HFFc6 (cell line): ENCODE measurements at regions not wholly inside any gene's neighbourhood (a gene's known extent, or its start where the extent isn't known, plus 50 kb on each side); places are given as distances from the start of the nearest gene placed in this dataset.

Experiments used
- DNase-seq: peaks from one replicate; pipeline ENCODE4 v3.0.0-alpha.2; 2018
- H3K27ac Mint-ChIP-seq: 2 replicates; pipeline ENCODE4 v1.8.0; 2020; ENCODE audit warnings: mild to moderate bottlenecking, mixed read lengths
- H3K27me3 Mint-ChIP-seq: 2 replicates; pipeline ENCODE4 v1.8.0; 2021; ENCODE audit warnings: mild to moderate bottlenecking, moderate library complexity, mixed read lengths; ENCODE audit not compliant: insufficient read depth
- H3K36me3 Mint-ChIP-seq: 2 replicates; pipeline ENCODE4 v1.8.0; 2021; ENCODE audit warnings: low read depth, mixed read lengths
- H3K4me1 Mint-ChIP-seq: 2 replicates; pipeline ENCODE4 v1.8.0; 2020; ENCODE audit warnings: low read depth, mixed read lengths
- H3K4me3 Mint-ChIP-seq: 2 replicates; pipeline ENCODE4 v1.8.0; 2020; ENCODE audit warnings: mild to moderate bottlenecking, moderate library complexity, mixed read lengths
- H3K9me3 Mint-ChIP-seq: 2 replicates; pipeline ENCODE4 v1.8.0; 2020; ENCODE audit warnings: mild to moderate bottlenecking, mixed read lengths
- CTCF ChIP-seq: fragments of 200-600 bp; sonication (generic); IDR thresholded peaks from 2 replicates; pipeline ENCODE4 v1.5.0; 2021; ENCODE audit warnings: antibody characterized with exemption, mild to moderate bottlenecking

GRCh38 chr1:166616206-166616605 is 223.1 kb upstream of the POGK start:
- no peaks in the 10 kb centered on the region for H3K4me1 Mint-ChIP-seq
- no peak for DNase-seq
- no peak for TF ChIP-seq CTCF
- H3K4me3 Mint-ChIP-seq = no peak overlapping the region
- H3K36me3 Mint-ChIP-seq = no peaks in the 10 kb centered on the region
- H3K9me3 Mint-ChIP-seq = peaks cover 21% of the 10 kb centered on the region
- H3K27ac Mint-ChIP-seq = no peak overlapping the region
- no peaks in the 10 kb centered on the region for H3K27me3 Mint-ChIP-seq

- H3K27me3 Mint-ChIP-seq = no peaks in the 10 kb centered on the region; the same call in 1 of the 2 replicates
Observed at GRCh38 chr1:166626711-166627110, 212.6 kb upstream of the POGK start.

GRCh38 chr1:166627558-166627957 is 211.7 kb upstream of the POGK start:
- Mint-ChIP-seq H3K4me1 (no peaks in the 10 kb centered on the region), H3K9me3 (peaks cover 17% of the 10 kb centered on the region), H3K4me3 (no peak overlapping the region), H3K27ac (no peak overlapping the region), H3K36me3 (no peaks in the 10 kb centered on the region), H3K27me3 (no peaks in the 10 kb centered on the region; the same call in 1 of the 2 replicates)
- no peak for TF ChIP-seq CTCF
- no peak for DNase-seq

More at GRCh38 chr1:166626711-166627110, 212.6 kb upstream of the POGK start:
- Mint-ChIP-seq H3K9me3 (peaks cover 17% of the 10 kb centered on the region), H3K36me3 (no peaks in the 10 kb centered on the region), H3K4me1 (no peaks in the 10 kb centered on the region), H3K4me3 (no peak overlapping the region), H3K27ac (no peak overlapping the region)
- TF ChIP-seq CTCF = no peak
- DNase-seq = no peak

- H3K27me3 Mint-ChIP-seq = no peaks in the 10 kb centered on the region; the same call in 1 of the 2 replicates
- DNase-seq = no peak
- H3K27ac Mint-ChIP-seq = no peak overlapping the region
- peaks cover 13% of the 10 kb centered on the region for H3K9me3 Mint-ChIP-seq
- H3K4me3 Mint-ChIP-seq = no peak overlapping the region
- TF ChIP-seq CTCF = no peak
- no peaks in the 10 kb centered on the region for H3K36me3 Mint-ChIP-seq
- H3K4me1 Mint-ChIP-seq = no peaks in the 10 kb centered on the region
Observed at GRCh38 chr1:166628259-166628658, 211.0 kb upstream of the POGK start.

GRCh38 chr1:166629946-166630345 is 209.3 kb upstream of the POGK start:
- DNase-seq = no peak
- Mint-ChIP-seq H3K27me3 (no peaks in the 10 kb centered on the region; the same call in 1 of the 2 replicates), H3K4me3 (no peak overlapping the region), H3K9me3 (peaks cover 17% of the 10 kb centered on the region), H3K4me1 (no peaks in the 10 kb centered on the region), H3K36me3 (no peaks in the 10 kb centered on the region), H3K27ac (no peak overlapping the region)
- no peak for TF ChIP-seq CTCF

GRCh38 chr1:166630369-166630768 is 208.9 kb upstream of the POGK start:
- Mint-ChIP-seq H3K36me3 (no peaks in the 10 kb centered on the region), H3K4me3 (no peak overlapping the region), H3K27me3 (no peaks in the 10 kb centered on the region; the same call in none of the 2 replicates), H3K9me3 (peaks cover 21% of the 10 kb centered on the region), H3K27ac (no peak overlapping the region), H3K4me1 (no peaks in the 10 kb centered on the region)
- no peak for TF ChIP-seq CTCF
- DNase-seq = no peak
